H1 (cell line): ENCODE measurements at regions not wholly inside any gene's neighbourhood (a gene's known extent, or its start where the extent isn't known, plus 50 kb on each side); places are given as distances from the start of the nearest gene placed in this dataset.
A peak's percentile ranks its signal among the peaks of the same experiment; 100 is the strongest.

Experiments used
- CTCF ChIA-PET: fragments of 300-600 bp; sonication (Branson Sonifier 250); formaldehyde crosslinking; loops from one replicate; lab custom pipeline; 2021; ENCODE audit not compliant: partially characterized antibody; lab: Charles Lee
- POLR2A ChIA-PET: fragments of 300-600 bp; sonication (Branson Sonifier 250); formaldehyde crosslinking; loops from one replicate; lab custom pipeline; 2021; ENCODE audit warnings: inconsistent platforms; ENCODE audit not compliant: partially characterized antibody; lab: Charles Lee
- DNase-seq, 2 experiments: peaks; one replicate each; pipeline versions ENCODE4 v3.0.0 to v3.0.0-alpha.2; 2010 to 2022; ENCODE audit warnings: low spot score in 2 of 2, low read depth in 1 of 2, mixed read lengths in 1 of 2
- FAIRE-seq: peaks from 2 replicates; lab custom pipeline; 2011; peaks lifted over from hg19 to GRCh38; lab: Jason Lieb, UNC
- H2AFZ ChIP-seq: 2 replicates; pipeline ENCODE4 v1.8.1; 2012; ENCODE audit warnings: low read length, inconsistent platforms
- H2AK5ac ChIP-seq: 2 replicates; pipeline ENCODE4 v1.6.1; 2013; ENCODE audit warnings: low read depth, low read length
- H2BK120ac ChIP-seq: replicated peaks from 2 replicates; pipeline ENCODE3; 2013; ENCODE audit warnings: low read depth, low read length, inconsistent platforms
- H2BK12ac ChIP-seq: 2 replicates; pipeline ENCODE4 v1.6.1; 2013; ENCODE audit warnings: low read depth, low read length
- H2BK15ac ChIP-seq: 2 replicates; pipeline ENCODE4 v1.6.1; 2013; ENCODE audit warnings: low read length
- H2BK20ac ChIP-seq: 2 replicates; pipeline ENCODE4 v1.6.1; 2013; ENCODE audit warnings: low read length
- H2BK5ac ChIP-seq: 2 replicates; pipeline ENCODE4 v1.6.1; 2013; ENCODE audit warnings: low read depth, low read length
- H3K14ac ChIP-seq: 2 replicates; pipeline ENCODE4 v1.6.1; 2013; ENCODE audit warnings: inconsistent platforms; ENCODE audit not compliant: insufficient read length
- H3K18ac ChIP-seq: 2 replicates; pipeline ENCODE4 v1.6.1; 2013; ENCODE audit warnings: low read length; ENCODE audit errors: extremely low read depth
- H3K23ac ChIP-seq: 2 replicates; pipeline ENCODE4 v1.6.1; 2013; ENCODE audit warnings: inconsistent platforms; ENCODE audit not compliant: insufficient read length
- H3K23me2 ChIP-seq: 2 replicates; pipeline ENCODE4 v1.6.1; 2013; ENCODE audit warnings: low read depth, low read length
- H3K27ac ChIP-seq: 2 replicates; pipeline ENCODE4 v1.6.1; 2011; ENCODE audit warnings: low read depth, low read length, inconsistent platforms
- H3K27me3 ChIP-seq, 4 experiments: replicated peaks in 1 of 4; 1 replicate in 1 of 4; 2 replicates in 3 of 4; pipeline versions ENCODE4 v1.6.1 to v1.8.1; 2011 to 2013; ENCODE audit warnings: low read length in 3 of 4, mild to moderate bottlenecking in 3 of 4, inconsistent platforms in 2 of 4, mixed read lengths in 2 of 4, moderate library complexity in 1 of 4; ENCODE audit not compliant: control insufficient read depth in 3 of 4, insufficient read depth in 3 of 4; ENCODE audit errors: extremely low read depth in 1 of 4
- H3K36me3 ChIP-seq, 4 experiments: 2 replicates each; pipeline versions ENCODE4 v1.6.1 to v1.8.1; 2011 to 2013; ENCODE audit warnings: mild to moderate bottlenecking in 4 of 4, low read length in 3 of 4, moderate library complexity in 2 of 4, control low read depth in 1 of 4, inconsistent platforms in 1 of 4; ENCODE audit not compliant: insufficient read depth in 4 of 4, control insufficient read depth in 2 of 4
- H3K4ac ChIP-seq: replicated peaks from 2 replicates; pipeline ENCODE3; 2013; ENCODE audit warnings: low read length, low read depth, mixed read lengths, inconsistent platforms; ENCODE audit not compliant: insufficient read length
- H3K4me1 ChIP-seq, 4 experiments: replicated peaks in 1 of 4; 1 replicate in 1 of 4; 2 replicates in 3 of 4; pipeline versions ENCODE4 v1.6.1 to v1.8.1; 2011 to 2013; ENCODE audit warnings: low read length in 3 of 4, inconsistent platforms in 2 of 4, mixed read lengths in 1 of 4; ENCODE audit not compliant: insufficient read depth in 4 of 4, control insufficient read depth in 3 of 4
- H3K4me2 ChIP-seq, 2 experiments: 2 replicates each; pipeline versions ENCODE4 v1.6.1 to v1.8.1; 2011 to 2013; ENCODE audit warnings: low read depth in 2 of 2, low read length in 2 of 2, control low read depth in 1 of 2, inconsistent platforms in 1 of 2, mild to moderate bottlenecking in 1 of 2; ENCODE audit not compliant: insufficient read depth in 1 of 2
- H3K4me3 ChIP-seq, 4 experiments: fragments of 200-600, 300-600 bp in 1 of 4; sonication (generic), shearing (Covaris generic), sonication (Bioruptor Twin) in 1 of 4; 2 replicates each; pipeline versions ENCODE4 v1.5.1 to v1.8.1; 2011 to 2016; ENCODE audit warnings: low read length in 4 of 4, low read depth in 3 of 4, control low read depth in 2 of 4, inconsistent platforms in 2 of 4, mild to moderate bottlenecking in 2 of 4, mixed read lengths in 1 of 4, moderate library complexity in 1 of 4; ENCODE audit not compliant: insufficient read depth in 2 of 4; ENCODE audit errors: extremely low read depth in 1 of 4
- H3K56ac ChIP-seq: replicated peaks from 2 replicates; pipeline ENCODE3; 2013; ENCODE audit warnings: low read depth, mild to moderate bottlenecking, mixed read lengths, low read length, inconsistent platforms; ENCODE audit not compliant: insufficient read length
- H3K79me1 ChIP-seq: 2 replicates; pipeline ENCODE4 v1.6.1; 2013; ENCODE audit warnings: low read depth, low read length, control low read depth
- H3K79me2 ChIP-seq, 2 experiments: 2 replicates each; pipeline versions ENCODE4 v1.6.1 to v1.8.1; 2012 to 2013; ENCODE audit warnings: low read length in 2 of 2, mild to moderate bottlenecking in 2 of 2, inconsistent platforms in 1 of 2; ENCODE audit not compliant: insufficient read depth in 2 of 2, control insufficient read depth in 1 of 2
- H3K9ac ChIP-seq, 4 experiments: replicated peaks in 1 of 4; 1 replicate in 1 of 4; 2 replicates in 3 of 4; pipeline versions ENCODE4 v1.6.1 to v1.8.1; 2011 to 2013; ENCODE audit warnings: low read depth in 3 of 4, low read length in 3 of 4, control low read depth in 2 of 4, mild to moderate bottlenecking in 2 of 4, moderate library complexity in 2 of 4, inconsistent platforms in 1 of 4; ENCODE audit errors: extremely low read depth in 1 of 4
- H3K9me3 ChIP-seq, 2 experiments: 2 replicates each; pipeline versions ENCODE4 v1.6.1 to v1.8.1; 2012 to 2013; ENCODE audit warnings: mild to moderate bottlenecking in 2 of 2, moderate library complexity in 2 of 2, control low read depth in 1 of 2, inconsistent platforms in 1 of 2, low read depth in 1 of 2, low read length in 1 of 2, mixed read lengths in 1 of 2; ENCODE audit not compliant: insufficient read depth in 2 of 2
- H4K20me1 ChIP-seq, 2 experiments: replicated peaks in 1 of 2; 2 replicates each; pipeline versions ENCODE3 to v1.8.1; 2011 to 2013; ENCODE audit warnings: inconsistent platforms in 2 of 2, low read length in 2 of 2, mild to moderate bottlenecking in 1 of 2; ENCODE audit not compliant: insufficient read depth in 2 of 2, control insufficient read depth in 1 of 2
- H4K5ac ChIP-seq: 2 replicates; pipeline ENCODE4 v1.6.1; 2013; ENCODE audit warnings: low read length, low read depth, mixed read lengths, inconsistent platforms; ENCODE audit not compliant: insufficient read length
- H4K8ac ChIP-seq: 2 replicates; pipeline ENCODE4 v1.8.0; 2013; ENCODE audit warnings: mild to moderate bottlenecking, moderate library complexity, low read length, inconsistent platforms; ENCODE audit not compliant: insufficient read depth; ENCODE audit errors: extremely low read depth
- H4K91ac ChIP-seq: replicated peaks from 2 replicates; pipeline ENCODE3; 2013; ENCODE audit warnings: low read length, mixed read lengths, inconsistent platforms; ENCODE audit not compliant: insufficient read length
- CBX5 ChIP-seq: fragments of 300-800, 300-1000 bp; sonication (generic); IDR thresholded peaks from 2 replicates; pipeline ENCODE4 v1.7.1; 2016; ENCODE audit warnings: antibody characterized with exemption, low read length, low read depth
- CBX8 ChIP-seq: fragments of 300-800, 300-1000 bp; sonication (generic); IDR thresholded peaks from 2 replicates; pipeline ENCODE4 v1.7.1; 2016; ENCODE audit warnings: low read depth, low read length, borderline replicate concordance
- CHD1 ChIP-seq: IDR thresholded peaks from 2 replicates; pipeline ENCODE4 v1.6.1; 2012; ENCODE audit warnings: low read depth, low read length, improper control_type of control experiment
- CHD2 ChIP-seq: IDR thresholded peaks from 2 replicates; pipeline ENCODE4 v1.6.1; 2012; ENCODE audit warnings: low read length, improper control_type of control experiment
- EGR1 ChIP-seq: IDR thresholded peaks from 2 replicates; pipeline ENCODE4 v1.6.1; 2011; ENCODE audit warnings: low read depth, low read length, borderline replicate concordance
- EZH2 ChIP-seq: fragments of 200-600 bp; sonication (generic); IDR thresholded peaks from 2 replicates; pipeline ENCODE4 v1.7.1; 2012; ENCODE audit warnings: low read depth, mild to moderate bottlenecking, moderate library complexity, low read length, inconsistent platforms; ENCODE audit not compliant: severe bottlenecking
- NRF1 ChIP-seq: IDR thresholded peaks from 2 replicates; pipeline ENCODE4 v1.6.1; 2011; ENCODE audit warnings: mild to moderate bottlenecking, low read depth, low read length, improper control_type of control experiment
- RBBP5 ChIP-seq: IDR thresholded peaks from 2 replicates; pipeline ENCODE4 v1.7.1; 2012; ENCODE audit warnings: low read depth, mild to moderate bottlenecking, inconsistent platforms, low read length, moderate library complexity, borderline replicate concordance
- SIN3A ChIP-seq, 2 experiments: IDR thresholded peaks in 1 of 2; conservative IDR thresholded peaks in 1 of 2; 2 replicates each; pipeline ENCODE4 v1.6.1; 2011 to 2012; ENCODE audit warnings: low read length in 2 of 2, improper control_type of control experiment in 1 of 2, low read depth in 1 of 2, mild to moderate bottlenecking in 1 of 2
- SP2 ChIP-seq: IDR thresholded peaks from 2 replicates; pipeline ENCODE4 v1.6.1; 2012; ENCODE audit warnings: mild to moderate bottlenecking, low read length, inconsistent platforms
- TEAD4 ChIP-seq: IDR thresholded peaks from 2 replicates; pipeline ENCODE4 v1.6.1; 2012; ENCODE audit warnings: low read depth, low read length, inconsistent platforms, mixed read lengths
- YY1 ChIP-seq: IDR thresholded peaks from 2 replicates; pipeline ENCODE4 v1.6.1; 2011; ENCODE audit warnings: low read depth, mild to moderate bottlenecking, low read length
- WGBS, 2 experiments: shearing (Covaris generic) in 1 of 2; methylation state at CpG; one replicate each; pipeline versions ENCODE4 v1.1.6 to v1.1.7; 2013 to 2015; ENCODE audit warnings: low lambda C conversion rate in 2 of 2, mixed read lengths in 2 of 2, inconsistent platforms in 1 of 2, low coverage in 1 of 2, missing lambda C conversion rate in 1 of 2; ENCODE audit not compliant: insufficient replicate concordance in 2 of 2, insufficient coverage in 1 of 2, insufficient read length in 1 of 2; ENCODE audit errors: extremely low coverage in 1 of 2, missing lambda C conversion rate in 1 of 2; 5-methylcytosine and 5-hydroxymethylcytosine counted together
- TF ChIP-seq, protein P1 (sequence below): IDR thresholded peaks from 2 replicates; pipeline ENCODE4 v1.6.1; 2012; ENCODE audit warnings: inconsistent platforms
- TF ChIP-seq, protein P2 (sequence below): IDR thresholded peaks from 2 replicates; pipeline ENCODE4 v1.6.1; 2011; ENCODE audit warnings: low read length, improper control_type of control experiment

DNA sequence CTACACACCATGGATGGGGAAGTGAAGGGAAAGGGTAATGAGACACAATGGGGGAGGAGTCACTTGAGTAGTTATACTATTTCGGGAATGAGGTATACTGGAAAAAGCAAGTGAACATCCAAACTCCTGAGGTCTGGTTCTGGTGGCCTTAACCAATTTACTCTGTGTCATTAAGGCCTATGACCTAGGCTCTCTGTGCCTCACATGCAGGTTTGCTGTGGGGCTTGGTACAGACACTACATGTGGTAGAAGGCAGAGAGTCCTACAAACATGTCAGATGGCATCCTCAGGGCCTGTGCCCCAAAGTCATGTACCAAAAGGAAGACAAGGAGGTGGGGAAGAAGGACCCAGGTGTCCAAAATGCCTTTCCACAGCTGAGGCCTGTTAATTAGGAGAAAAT, 98.9 kb downstream of the TRIM29 start:
- Histone ChIP-seq H2AFZ (no peak overlapping the region), H2BK20ac (no peak overlapping the region), H4K5ac (no peak overlapping the region), H3K56ac (no peak overlapping the region), H2BK120ac (no peak overlapping the region), H3K4ac (no peak overlapping the region), H3K4me2 (no peak overlapping the region), H3K9me3 (peaks cover 6 to 8% of the 10 kb centered on the region in 2 experiments; a peak in 3 of 4 replicates), H3K36me3 (no peaks in the 10 kb centered on the region), H3K27me3 (no peaks in the 10 kb centered on the region; a peak in 1 of 7 replicates), H3K23me2 (no peaks in the 10 kb centered on the region), H2BK15ac (no peak overlapping the region), H3K4me1 (peaks cover 0 to 4% (median 2%) of the 10 kb centered on the region in 4 experiments; a peak in 3 of 7 replicates), H3K18ac (no peak overlapping the region), H3K4me3 (no peak overlapping the region), H2BK5ac (no peak overlapping the region), H3K79me2 (no peaks in the 10 kb centered on the region), H3K14ac (no peak overlapping the region), H2AK5ac (no peak overlapping the region), H4K8ac (no peak overlapping the region), H3K9ac (no peak overlapping the region), H3K79me1 (no peaks in the 10 kb centered on the region), H4K20me1 (no peaks in the 10 kb centered on the region), H4K91ac (no peak overlapping the region), H2BK12ac (no peak overlapping the region), H3K27ac (no peak overlapping the region), H3K23ac (no peak overlapping the region)
- POLR2A ChIA-PET, result interaction anchor here (1.5 to 1.9 kb wide), 2 partner anchors 15 to 28 kb away, joined by 4 to 6 read pairs; no protein-coding TSS in a partner anchor
- no peak for FAIRE-seq
- WGBS, 2 experiments, result 80% methylated on average over 1 of the region's 1 CpG; no CpG with 5 or more reads in 1 of the 2 experiments
- DNase-seq, result peak in 1 of 2 experiments; percentile 19
- CTCF ChIA-PET, result interaction anchor here (1.2 to 1.8 kb wide), 3 partner anchors 10 to 25 kb away, joined by 3 to 4 read pairs (median 3); no protein-coding TSS in a partner anchor
- TF ChIP-seq, protein P1, sequence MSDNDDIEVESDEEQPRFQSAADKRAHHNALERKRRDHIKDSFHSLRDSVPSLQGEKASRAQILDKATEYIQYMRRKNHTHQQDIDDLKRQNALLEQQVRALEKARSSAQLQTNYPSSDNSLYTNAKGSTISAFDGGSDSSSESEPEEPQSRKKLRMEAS, result no peak
- no peak for TF ChIP-seq CBX8
- no peak for TF ChIP-seq SP2
- no peak for TF ChIP-seq NRF1
- no peak for TF ChIP-seq CHD1
- TF ChIP-seq, protein P2, sequence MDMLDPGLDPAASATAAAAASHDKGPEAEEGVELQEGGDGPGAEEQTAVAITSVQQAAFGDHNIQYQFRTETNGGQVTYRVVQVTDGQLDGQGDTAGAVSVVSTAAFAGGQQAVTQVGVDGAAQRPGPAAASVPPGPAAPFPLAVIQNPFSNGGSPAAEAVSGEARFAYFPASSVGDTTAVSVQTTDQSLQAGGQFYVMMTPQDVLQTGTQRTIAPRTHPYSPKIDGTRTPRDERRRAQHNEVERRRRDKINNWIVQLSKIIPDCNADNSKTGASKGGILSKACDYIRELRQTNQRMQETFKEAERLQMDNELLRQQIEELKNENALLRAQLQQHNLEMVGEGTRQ, result no peak
- TF ChIP-seq TEAD4, result no peak
- no peak for TF ChIP-seq EZH2
- no peak for TF ChIP-seq SIN3A (conservative IDR thresholded peaks at IDR 0.05 in 1 of 2, IDR thresholded peaks at IDR 0.05 in 1 of 2; ENCODE audit: low read depth in 1 of 2, low read length in 2 of 2)
- TF ChIP-seq CBX5, result no peak
- TF ChIP-seq RBBP5, result no peak
- TF ChIP-seq YY1, result no peak
- no peak for TF ChIP-seq EGR1
- TF ChIP-seq CHD2, result no peak
